OCI-LY3 (cell line): ENCODE measurements at regions not wholly inside any gene's neighbourhood (a gene's known extent, or its start where the extent isn't known, plus 50 kb on each side); places are given as distances from the start of the nearest gene placed in this dataset.

Source experiments
- EZH2phosphoT487 ChIP-seq: fragments of 200-600 bp; shearing (Covaris generic); IDR thresholded peaks from 2 replicates; pipeline ENCODE4 v1.6.1; 2018; ENCODE audit warnings: antibody characterized with exemption, mixed run types, low read depth
- TF ChIP-seq, protein P1 (sequence below): fragments of 200-600, 300-600 bp; sonication (generic); IDR thresholded peaks from 2 replicates; pipeline ENCODE4 v1.5.1; 2014; ENCODE audit warnings: antibody characterized with exemption, low read length, low read depth

DNA sequence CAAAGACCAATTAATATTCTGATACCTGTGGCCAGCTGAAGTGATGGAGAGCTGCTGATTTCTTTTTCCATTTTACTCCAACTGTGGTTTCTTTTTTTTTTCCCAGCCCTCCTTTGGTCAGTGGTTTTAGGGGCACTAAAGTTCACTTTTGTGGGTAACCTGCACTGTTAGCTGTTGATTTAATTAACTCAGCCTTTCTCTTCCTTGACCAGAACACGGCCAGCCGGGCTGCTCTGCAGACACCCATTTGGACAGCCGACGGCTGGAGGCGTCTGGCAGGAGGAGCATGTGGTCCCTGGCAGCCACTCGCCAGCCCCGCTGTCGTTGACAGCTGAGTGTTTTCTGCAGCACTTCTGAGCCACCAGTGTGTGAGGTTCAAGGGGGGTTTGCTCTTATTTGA lies 136.2 kb upstream of the RUNX3 start:
- TF ChIP-seq, protein P1, sequence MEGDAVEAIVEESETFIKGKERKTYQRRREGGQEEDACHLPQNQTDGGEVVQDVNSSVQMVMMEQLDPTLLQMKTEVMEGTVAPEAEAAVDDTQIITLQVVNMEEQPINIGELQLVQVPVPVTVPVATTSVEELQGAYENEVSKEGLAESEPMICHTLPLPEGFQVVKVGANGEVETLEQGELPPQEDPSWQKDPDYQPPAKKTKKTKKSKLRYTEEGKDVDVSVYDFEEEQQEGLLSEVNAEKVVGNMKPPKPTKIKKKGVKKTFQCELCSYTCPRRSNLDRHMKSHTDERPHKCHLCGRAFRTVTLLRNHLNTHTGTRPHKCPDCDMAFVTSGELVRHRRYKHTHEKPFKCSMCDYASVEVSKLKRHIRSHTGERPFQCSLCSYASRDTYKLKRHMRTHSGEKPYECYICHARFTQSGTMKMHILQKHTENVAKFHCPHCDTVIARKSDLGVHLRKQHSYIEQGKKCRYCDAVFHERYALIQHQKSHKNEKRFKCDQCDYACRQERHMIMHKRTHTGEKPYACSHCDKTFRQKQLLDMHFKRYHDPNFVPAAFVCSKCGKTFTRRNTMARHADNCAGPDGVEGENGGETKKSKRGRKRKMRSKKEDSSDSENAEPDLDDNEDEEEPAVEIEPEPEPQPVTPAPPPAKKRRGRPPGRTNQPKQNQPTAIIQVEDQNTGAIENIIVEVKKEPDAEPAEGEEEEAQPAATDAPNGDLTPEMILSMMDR = no peak
- TF ChIP-seq EZH2phosphoT487 = no peak
